ENCODE measurements at regions not wholly inside any gene's neighbourhood (a gene's known extent, or its start where the extent isn't known, plus 50 kb on each side); places are given as distances from the start of the nearest gene placed in this dataset.

GRCh38 chr1:223052462-223052861 is 90.6 kb downstream of the TLR5 start:
- no peak for DNase-seq (ENCODE audit: low spot score)

GRCh38 chr1:223052931-223053330 is 90.1 kb downstream of the TLR5 start:
- no peak for DNase-seq (ENCODE audit: low spot score)

GRCh38 chr1:223056802-223057201 is 86.2 kb downstream of the TLR5 start:
- no peak for DNase-seq (ENCODE audit: low spot score)

- DNase-seq (ENCODE audit: low spot score), result no peak
Observed at GRCh38 chr1:223057569-223058093, 85.4 kb downstream of the TLR5 start.

Data from activated CD4-positive, alpha-beta T cell treated with anti-CD3 and anti-CD28 coated beads, Interleukin-2, Interleukin-4, amounts not matched to agents 100 ng/mL and 50 ng/mL, durations not matched to agents 16 hours and 8 hours (primary cell).